Activated T-helper 1 cell treated with anti-CD3 and anti-CD28 coated beads, Interleukin-2, amount 50 U/mL, for 16 hours (primary cell): ENCODE measurements at regions not wholly inside any gene's neighbourhood (a gene's known extent, or its start where the extent isn't known, plus 50 kb on each side); places are given as distances from the start of the nearest gene placed in this dataset.

ENCODE experiments used
- DNase-seq, 2 donors: peaks; one replicate each; pipeline ENCODE4 v3.0.0-alpha.2; 2020; ENCODE audit warnings: low read depth in 1 of 2, low spot score in 1 of 2

- DNase-seq: no peak
Measured at GRCh38 chr22:47583959-47584562, 821.6 kb downstream of the TBC1D22A start.

DNA sequence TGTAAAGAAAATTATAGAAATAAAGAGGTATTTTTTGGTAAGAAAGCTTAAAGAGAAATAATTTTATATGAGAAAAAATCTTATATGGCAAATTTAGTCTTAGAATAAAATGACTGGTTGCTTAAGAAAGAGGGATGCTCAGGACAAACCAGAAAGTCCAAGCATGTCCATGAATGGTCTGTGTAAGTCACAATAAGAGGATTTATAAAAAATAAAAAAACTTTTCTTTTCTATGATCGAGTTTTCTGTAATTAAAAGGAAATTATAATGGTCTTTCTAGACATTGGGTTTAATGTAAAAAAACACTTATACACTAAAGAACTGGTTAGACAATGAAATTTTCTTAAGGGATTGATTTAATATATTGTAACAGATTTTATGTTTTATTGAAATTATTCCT is 819.6 kb downstream of the TBC1D22A start:
- DNase-seq: no peak

DNA sequence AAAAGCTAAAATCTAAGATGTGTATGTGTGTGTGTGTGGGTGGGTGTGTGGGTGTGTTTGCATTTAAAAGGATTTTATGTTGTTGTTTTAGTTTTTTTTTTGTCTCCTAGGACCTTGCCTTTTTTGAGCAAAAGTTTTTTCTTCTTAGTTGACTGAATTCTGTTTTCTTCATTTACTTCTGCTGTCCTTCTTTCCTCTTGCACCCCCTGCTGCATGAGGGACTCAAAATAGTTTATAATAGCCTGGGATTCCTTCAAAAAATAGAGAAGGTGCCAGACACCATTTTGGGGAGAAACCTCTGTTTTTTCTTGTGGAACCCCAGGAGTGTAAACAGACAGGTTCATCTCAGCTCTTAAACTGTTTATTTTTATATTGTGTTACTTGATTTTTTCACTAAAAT is 817.7 kb downstream of the TBC1D22A start:
- no peak for DNase-seq

- no peak for DNase-seq
Measured at GRCh38 chr22:47576908-47577307, 814.5 kb downstream of the TBC1D22A start.

DNA sequence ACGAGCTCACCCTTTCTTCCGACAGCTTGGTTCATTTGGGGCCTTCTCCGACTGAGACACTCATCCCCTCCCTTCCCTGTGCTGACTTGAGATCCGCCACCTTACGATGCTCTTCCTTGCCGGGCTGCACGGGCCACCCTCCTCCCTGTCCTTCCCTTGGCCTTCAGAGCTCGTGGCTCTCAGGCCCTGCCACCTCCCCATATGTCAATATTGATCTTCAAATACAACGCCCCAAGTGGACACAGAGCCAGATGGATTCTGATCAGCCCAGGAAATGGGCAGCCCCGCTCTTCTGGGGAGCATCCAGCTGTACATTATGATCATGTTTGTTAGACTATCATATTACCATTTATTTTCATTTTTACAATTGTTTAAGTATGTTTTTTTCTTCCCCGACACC is 812.8 kb downstream of the TBC1D22A start:
- no peak for DNase-seq

DNA sequence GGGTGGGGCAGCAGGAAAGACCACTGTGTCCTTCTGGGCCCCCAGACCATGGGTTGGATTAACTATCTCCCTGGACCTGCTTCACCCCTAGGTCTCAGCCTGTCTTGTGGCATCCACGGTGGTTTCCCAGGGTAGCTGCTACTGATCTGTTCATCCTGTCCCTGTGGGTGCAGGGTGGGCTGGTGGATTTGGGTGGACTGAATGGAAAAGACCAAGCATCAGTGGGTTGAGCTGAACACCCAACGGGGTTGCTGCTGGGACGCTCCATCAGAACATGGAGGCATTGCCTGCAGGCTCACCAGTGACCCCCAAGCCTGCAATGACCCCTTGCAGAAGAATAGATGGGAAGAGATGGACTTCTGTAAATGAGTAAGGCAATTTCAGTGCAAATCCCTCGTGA is 812.1 kb downstream of the TBC1D22A start:
- DNase-seq: no peak

GRCh38 chr22:47573141-47573540 is 810.7 kb downstream of the TBC1D22A start:
- no peak for DNase-seq

GRCh38 chr22:47572443-47572842 is 810.0 kb downstream of the TBC1D22A start:
- DNase-seq: no peak

DNA sequence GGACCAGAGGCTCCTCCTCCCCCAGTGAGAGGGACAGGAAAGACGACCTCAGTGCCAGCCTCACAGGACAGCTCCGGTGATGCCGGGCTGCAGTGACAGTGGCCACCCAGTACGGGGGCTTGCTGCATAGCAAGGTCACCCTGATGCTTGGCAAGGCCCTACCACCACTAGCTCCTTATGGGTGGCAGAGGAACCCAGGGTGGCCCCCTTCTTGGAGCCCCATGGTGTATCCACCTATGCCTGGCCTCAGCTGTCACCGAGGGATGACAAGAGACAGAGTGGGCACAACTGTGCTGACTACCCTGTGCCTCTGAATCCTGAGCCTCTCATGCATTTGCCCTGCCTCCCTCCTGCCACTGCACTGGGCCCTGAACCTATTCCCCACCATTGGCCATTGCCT is 809.2 kb downstream of the TBC1D22A start:
- no peak for DNase-seq

GRCh38 chr22:47570851-47571250 is 808.4 kb downstream of the TBC1D22A start:
- DNase-seq: no peak

GRCh38 chr22:47570300-47570685 is 807.8 kb downstream of the TBC1D22A start:
- no peak for DNase-seq

DNA sequence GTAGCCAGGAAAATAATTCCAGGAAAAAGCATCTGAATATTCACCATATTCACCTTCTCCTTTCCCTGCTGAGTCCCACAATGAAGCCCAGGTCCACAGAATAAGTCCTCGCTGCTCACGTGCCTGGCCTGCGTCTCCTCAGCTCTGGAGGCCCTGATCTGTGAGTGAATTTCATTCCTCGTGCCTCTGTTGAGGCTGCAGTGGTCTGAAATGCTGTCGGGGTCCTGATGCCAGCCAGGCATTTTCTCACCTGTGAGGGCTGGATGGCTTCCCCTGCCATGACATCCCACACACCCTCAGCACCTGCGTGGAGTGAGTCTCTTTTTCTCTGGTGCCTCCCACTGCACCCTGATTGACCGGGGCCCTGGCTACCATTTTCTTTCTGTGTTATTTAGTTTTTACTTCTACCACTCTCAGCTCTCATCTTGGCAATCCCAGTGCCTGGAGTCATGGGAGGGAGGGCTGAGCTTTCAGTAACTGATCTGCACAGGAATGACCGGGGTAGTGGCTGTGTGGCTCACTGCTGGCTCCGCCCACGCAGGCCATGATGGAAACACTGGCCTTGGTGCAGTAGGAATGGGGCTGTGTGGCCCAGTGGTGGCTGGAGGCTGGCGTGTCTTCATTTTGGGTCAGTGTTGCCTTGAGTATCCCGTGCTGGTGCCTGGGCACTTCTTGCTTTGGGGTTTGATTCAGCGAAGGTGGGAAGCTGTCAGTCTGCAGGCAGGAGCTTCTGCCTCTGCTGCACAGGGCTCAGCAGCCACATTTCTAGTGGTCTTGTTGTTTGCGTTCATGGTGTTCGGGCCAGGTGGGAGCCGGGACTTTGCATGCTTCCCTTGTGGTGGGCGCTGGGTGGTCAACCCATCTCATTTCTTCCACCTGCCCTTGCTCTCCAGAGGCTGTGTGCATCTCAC is 807.2 kb downstream of the TBC1D22A start:
- DNase-seq: no peak

DNA sequence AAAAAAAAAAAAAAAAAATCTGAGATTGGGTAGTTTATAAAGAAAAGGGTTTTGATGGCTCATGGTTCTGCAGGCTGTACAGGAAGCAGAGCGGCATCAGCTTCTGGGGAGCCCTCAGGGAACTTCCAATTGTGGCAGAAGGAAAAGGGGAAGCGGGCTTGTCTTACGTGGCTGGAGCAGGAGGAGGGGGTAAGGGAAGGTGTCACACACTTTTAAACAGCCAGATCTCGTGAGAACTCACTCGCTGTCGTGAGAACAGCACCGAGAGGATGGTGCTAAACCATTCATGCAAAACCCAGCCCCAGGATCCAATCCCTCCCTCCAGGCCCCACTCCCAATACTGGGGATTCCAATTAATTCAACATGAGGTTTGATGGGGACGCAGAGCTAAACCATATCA is 806.2 kb downstream of the TBC1D22A start:
- no peak for DNase-seq

- DNase-seq: no peak
Measured at GRCh38 chr22:47567126-47568090, 805.0 kb downstream of the TBC1D22A start.

DNA sequence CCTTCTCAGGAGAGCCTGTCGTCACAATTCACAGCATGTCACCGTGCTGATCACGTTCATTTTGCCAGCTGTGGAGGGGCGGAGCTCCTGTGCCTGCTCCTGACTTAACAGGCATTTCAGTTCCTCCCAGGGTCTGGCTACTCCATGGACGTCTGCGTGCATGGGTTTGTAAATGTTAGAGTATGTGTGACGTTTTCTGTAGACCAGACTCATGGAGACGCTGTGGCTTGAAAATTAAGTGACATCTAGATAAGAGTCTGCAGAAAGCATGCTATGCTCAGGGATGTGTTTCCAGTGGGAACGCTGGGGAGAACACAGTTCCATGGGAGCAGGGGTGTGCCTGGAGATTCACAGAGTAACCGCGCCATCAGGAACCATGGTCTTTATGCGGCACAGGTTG is 804.0 kb downstream of the TBC1D22A start:
- DNase-seq: no peak

DNA sequence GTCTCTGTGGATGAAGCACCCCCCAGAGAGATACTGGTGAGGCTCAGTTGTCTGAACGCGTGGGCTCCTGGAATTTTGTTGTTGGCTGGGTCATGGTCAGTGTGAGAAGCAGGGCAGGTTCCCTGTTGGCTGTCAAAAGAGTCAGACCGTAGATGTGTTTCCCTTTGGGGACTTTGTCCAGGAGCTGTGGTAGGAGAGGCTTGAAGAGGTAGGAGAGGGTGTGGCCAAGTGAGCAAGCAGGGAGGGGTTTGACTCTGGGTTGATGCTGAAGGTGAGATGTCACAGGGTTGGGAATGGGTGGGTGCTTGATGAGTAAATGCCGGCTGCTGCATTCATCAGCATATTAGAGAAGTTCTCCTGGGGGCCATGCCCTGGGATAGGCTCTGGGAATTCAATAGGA is 803.2 kb downstream of the TBC1D22A start:
- DNase-seq: no peak

- no peak for DNase-seq
Measured at GRCh38 chr22:47564651-47565434, 802.4 kb downstream of the TBC1D22A start.

DNA sequence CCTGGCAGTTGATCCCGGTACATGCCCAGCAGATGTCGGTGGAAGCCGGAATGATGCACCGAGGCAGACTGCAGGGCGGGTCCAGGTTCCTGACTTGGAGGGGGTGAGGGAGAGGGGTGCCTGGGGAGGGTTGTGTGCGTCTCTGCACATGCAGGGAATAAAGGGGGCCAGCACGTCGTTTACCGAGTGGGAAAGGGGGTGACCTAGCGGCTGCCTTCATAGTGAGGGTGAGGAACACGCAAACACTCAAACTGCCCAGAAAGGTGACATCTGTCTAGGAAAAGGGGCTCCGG is 801.7 kb downstream of the TBC1D22A start:
- no peak for DNase-seq

GRCh38 chr22:47563406-47564157 is 801.1 kb downstream of the TBC1D22A start:
- DNase-seq: no peak

DNA sequence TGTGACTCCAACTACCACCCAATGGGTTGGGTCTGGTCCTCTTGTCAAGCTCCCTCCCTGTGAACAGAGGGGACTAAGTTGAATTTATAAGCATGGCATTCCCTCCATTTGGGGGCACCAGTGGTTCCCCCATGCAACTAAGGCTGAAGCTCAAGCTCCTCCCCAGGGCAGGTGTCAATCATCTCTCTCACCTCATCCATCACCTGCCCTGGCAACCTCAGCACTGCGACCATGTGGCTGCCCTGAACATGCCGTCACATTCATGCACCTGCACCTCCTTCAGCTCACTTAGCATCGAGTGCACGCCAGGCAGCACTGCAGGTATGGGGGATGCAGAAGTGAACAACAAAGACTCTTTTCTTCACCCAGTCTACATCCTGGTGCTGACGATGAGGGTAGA is 799.3 kb downstream of the TBC1D22A start:
- DNase-seq: no peak
